ENCODE measurements at regions not wholly inside any gene's neighbourhood (a gene's known extent, or its start where the extent isn't known, plus 50 kb on each side); places are given as distances from the start of the nearest gene placed in this dataset.

DNA sequence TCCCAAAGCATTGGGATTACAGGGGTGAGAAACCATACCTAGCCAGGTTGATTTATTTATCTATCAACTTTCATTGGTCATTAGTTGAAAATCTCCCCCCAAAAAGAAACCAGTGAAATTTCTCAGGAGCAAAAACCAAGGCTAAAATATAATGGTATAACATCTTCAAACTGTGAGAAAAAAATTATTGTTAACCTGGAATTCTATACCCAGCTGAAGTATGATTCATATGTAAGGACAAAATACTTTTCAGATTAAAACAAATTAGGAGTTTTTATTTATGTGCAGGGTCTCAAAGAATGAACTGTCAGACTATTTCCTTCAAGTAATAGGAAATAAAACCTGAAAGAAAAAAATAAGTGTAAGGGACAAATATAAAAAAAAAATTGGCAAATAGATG, 1053.9 kb downstream of the UQCRFS1 start:
- Mint-ChIP-seq H3K36me3 (ENCODE audit: low read depth, unreplicated experiment) (no peaks in the 10 kb centered on the region), H3K9me3 (ENCODE audit: unreplicated experiment) (no peaks in the 10 kb centered on the region), H3K27me3 (ENCODE audit: unreplicated experiment) (peaks cover 2% of the 10 kb centered on the region), H3K4me1 (ENCODE audit: unreplicated experiment) (no peaks in the 10 kb centered on the region), H3K4me3 (ENCODE audit: unreplicated experiment) (no peak overlapping the region), H3K27ac (ENCODE audit: unreplicated experiment) (no peak overlapping the region)
- TF ChIP-seq, protein P1, sequence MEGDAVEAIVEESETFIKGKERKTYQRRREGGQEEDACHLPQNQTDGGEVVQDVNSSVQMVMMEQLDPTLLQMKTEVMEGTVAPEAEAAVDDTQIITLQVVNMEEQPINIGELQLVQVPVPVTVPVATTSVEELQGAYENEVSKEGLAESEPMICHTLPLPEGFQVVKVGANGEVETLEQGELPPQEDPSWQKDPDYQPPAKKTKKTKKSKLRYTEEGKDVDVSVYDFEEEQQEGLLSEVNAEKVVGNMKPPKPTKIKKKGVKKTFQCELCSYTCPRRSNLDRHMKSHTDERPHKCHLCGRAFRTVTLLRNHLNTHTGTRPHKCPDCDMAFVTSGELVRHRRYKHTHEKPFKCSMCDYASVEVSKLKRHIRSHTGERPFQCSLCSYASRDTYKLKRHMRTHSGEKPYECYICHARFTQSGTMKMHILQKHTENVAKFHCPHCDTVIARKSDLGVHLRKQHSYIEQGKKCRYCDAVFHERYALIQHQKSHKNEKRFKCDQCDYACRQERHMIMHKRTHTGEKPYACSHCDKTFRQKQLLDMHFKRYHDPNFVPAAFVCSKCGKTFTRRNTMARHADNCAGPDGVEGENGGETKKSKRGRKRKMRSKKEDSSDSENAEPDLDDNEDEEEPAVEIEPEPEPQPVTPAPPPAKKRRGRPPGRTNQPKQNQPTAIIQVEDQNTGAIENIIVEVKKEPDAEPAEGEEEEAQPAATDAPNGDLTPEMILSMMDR (IDR thresholded peaks at IDR 0.05; ENCODE audit: unreplicated experiment) = no peak
- DNase-seq (ENCODE audit: low spot score) = no peak

DNA sequence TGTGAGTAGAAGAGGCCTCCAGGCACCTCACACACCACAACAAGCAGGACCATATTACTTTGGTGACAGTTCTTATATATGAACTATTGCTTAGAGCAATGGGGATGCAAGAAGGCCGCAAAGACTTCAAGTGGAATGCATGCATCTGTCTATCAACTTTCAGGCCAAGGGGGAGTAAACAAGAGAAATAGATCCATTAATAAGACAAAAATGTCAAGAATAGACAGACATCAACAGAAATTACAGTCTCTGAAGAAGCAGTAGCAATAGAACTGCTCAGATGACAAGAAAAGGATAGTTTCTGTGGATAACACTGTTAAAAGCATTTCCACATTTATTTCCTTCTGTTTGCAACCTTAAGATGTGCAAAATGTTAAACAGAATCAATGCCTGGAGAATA, 1057.7 kb downstream of the UQCRFS1 start:
- H3K4me1 Mint-ChIP-seq (ENCODE audit: unreplicated experiment) = no peaks in the 10 kb centered on the region
- H3K4me3 Mint-ChIP-seq (ENCODE audit: unreplicated experiment) = no peak overlapping the region
- TF ChIP-seq, protein P1 (IDR thresholded peaks at IDR 0.05; ENCODE audit: unreplicated experiment) = no peak
- peaks cover 2% of the 10 kb centered on the region for H3K27me3 Mint-ChIP-seq (ENCODE audit: unreplicated experiment)
- H3K27ac Mint-ChIP-seq (ENCODE audit: unreplicated experiment) = no peak overlapping the region
- H3K36me3 Mint-ChIP-seq (ENCODE audit: low read depth, unreplicated experiment) = no peaks in the 10 kb centered on the region
- no peaks in the 10 kb centered on the region for H3K9me3 Mint-ChIP-seq (ENCODE audit: unreplicated experiment)
- no peak for DNase-seq (ENCODE audit: low spot score)

DNA sequence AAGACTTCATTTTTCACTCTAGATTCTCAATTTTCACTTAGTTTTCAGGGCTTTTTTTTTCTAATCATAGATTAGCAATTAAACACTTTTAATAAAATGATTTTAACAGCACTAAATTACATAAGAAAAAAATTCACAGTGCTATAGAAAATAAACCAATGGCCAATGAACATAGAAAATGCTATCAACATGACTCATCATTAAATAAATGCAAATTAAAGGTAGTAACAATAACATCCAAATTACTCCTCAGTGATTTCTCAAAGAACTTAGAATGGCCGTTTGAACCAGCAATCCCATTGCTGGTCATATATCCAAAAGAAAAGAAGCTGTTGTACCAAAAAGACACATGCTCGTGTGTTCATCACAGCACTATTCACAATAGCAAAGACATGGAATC, 1058.9 kb downstream of the UQCRFS1 start:
- no peaks in the 10 kb centered on the region for H3K4me1 Mint-ChIP-seq (ENCODE audit: unreplicated experiment)
- no peak overlapping the region for H3K27ac Mint-ChIP-seq (ENCODE audit: unreplicated experiment)
- H3K4me3 Mint-ChIP-seq (ENCODE audit: unreplicated experiment) = no peak overlapping the region
- no peaks in the 10 kb centered on the region for H3K36me3 Mint-ChIP-seq (ENCODE audit: low read depth, unreplicated experiment)
- no peaks in the 10 kb centered on the region for H3K9me3 Mint-ChIP-seq (ENCODE audit: unreplicated experiment)
- peaks cover 2% of the 10 kb centered on the region for H3K27me3 Mint-ChIP-seq (ENCODE audit: unreplicated experiment)
- DNase-seq (ENCODE audit: low spot score) = no peak
- TF ChIP-seq, protein P1 (IDR thresholded peaks at IDR 0.05; ENCODE audit: unreplicated experiment) = no peak

DNA sequence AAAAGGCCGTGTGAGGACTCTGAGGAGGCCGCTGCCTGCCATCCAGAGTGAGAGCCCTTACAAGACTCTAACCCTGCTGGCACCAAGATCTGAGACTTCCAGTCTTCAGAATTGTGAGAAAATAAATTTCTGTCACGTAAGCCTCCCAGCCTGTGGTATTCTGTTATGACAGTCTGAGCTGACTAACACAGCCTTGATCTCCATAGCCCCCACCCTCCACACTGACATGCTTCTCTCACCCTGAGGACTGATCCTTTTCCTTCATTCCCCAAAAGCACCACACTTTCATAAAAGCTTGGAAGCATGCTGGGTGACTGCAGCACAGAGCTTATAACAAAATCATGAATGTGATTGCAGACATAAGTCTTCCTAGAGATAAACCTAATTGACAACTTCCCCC, 1059.8 kb downstream of the UQCRFS1 start:
- Mint-ChIP-seq H3K27me3 (ENCODE audit: unreplicated experiment) (peaks cover 2% of the 10 kb centered on the region), H3K4me1 (ENCODE audit: unreplicated experiment) (no peaks in the 10 kb centered on the region), H3K27ac (ENCODE audit: unreplicated experiment) (no peak overlapping the region), H3K36me3 (ENCODE audit: low read depth, unreplicated experiment) (no peaks in the 10 kb centered on the region), H3K9me3 (ENCODE audit: unreplicated experiment) (no peaks in the 10 kb centered on the region), H3K4me3 (ENCODE audit: unreplicated experiment) (no peak overlapping the region)
- TF ChIP-seq, protein P1 (IDR thresholded peaks at IDR 0.05; ENCODE audit: unreplicated experiment) = no peak
- DNase-seq (ENCODE audit: low spot score) = no peak

DNA sequence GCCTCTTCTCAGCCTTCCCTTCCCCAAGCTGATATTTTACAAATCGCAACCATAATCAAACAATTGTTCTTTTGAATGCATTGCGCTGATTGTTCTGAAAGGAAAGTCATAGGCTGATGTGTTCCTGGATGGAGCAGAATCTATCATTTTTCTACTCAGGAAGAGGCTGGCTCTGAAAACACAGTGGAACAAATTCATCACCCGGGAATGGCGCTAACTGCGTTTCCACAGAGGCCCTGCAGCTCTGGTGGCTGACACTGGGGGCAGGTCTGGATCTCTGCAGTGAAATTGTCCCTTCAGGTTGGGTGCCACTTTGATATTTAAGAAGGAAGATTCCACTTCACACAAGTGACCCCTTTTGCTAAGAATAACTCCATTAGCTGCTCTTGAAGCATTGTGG, 1060.8 kb downstream of the UQCRFS1 start:
- no peak overlapping the region for H3K27ac Mint-ChIP-seq (ENCODE audit: unreplicated experiment)
- no peak for DNase-seq (ENCODE audit: low spot score)
- H3K4me3 Mint-ChIP-seq (ENCODE audit: unreplicated experiment) = no peak overlapping the region
- TF ChIP-seq, protein P1 (IDR thresholded peaks at IDR 0.05; ENCODE audit: unreplicated experiment) = no peak
- H3K9me3 Mint-ChIP-seq (ENCODE audit: unreplicated experiment) = no peaks in the 10 kb centered on the region
- no peaks in the 10 kb centered on the region for H3K4me1 Mint-ChIP-seq (ENCODE audit: unreplicated experiment)
- H3K27me3 Mint-ChIP-seq (ENCODE audit: unreplicated experiment) = peaks cover 2% of the 10 kb centered on the region
- H3K36me3 Mint-ChIP-seq (ENCODE audit: low read depth, unreplicated experiment) = no peaks in the 10 kb centered on the region
